Renal cortical epithelial cell (primary cell): ENCODE measurements at regions not wholly inside any gene's neighbourhood (a gene's known extent, or its start where the extent isn't known, plus 50 kb on each side); places are given as distances from the start of the nearest gene placed in this dataset.
"Not testable (repeated sequence)": the region's sequence is repeated elsewhere in the genome, so short reads cannot be mapped to it uniquely, and the experiment has no call there.

Experiments used
- DNase-seq: peaks from one replicate; pipeline ENCODE4 v3.0.0-alpha.2; 2011; ENCODE audit warnings: low read depth

DNA sequence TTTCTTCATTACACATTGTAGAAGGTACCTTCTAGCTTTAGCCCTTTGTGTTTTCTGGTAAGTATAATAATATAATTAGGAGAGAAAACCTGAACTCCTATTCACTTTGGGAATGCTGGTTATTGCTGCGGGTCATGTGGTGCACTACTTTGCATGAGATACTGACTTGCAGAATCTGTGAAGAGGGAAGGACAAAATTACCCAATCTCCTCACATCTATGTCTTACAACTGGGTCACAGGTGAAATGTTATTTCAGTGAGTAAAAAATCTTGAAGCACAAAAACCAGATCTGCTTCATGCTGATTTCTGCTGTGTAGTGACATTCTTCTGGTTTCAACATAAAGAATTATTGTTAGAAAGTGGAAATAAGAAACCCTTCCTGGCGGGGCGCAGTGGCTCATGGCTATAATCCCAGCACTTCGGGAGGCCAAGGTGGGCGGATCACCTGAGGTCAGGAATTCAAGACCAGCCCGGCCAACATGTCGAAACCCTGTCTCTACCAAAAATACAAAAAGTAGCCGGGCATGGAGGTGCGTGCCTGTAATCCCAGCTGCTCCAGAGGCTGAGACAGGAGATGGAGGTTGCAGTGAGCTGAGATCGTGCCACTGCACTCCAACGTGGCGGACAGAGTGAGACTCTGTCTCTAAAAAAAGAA lies 211.0 kb upstream of the REG3G start:
- no peak for DNase-seq

DNA sequence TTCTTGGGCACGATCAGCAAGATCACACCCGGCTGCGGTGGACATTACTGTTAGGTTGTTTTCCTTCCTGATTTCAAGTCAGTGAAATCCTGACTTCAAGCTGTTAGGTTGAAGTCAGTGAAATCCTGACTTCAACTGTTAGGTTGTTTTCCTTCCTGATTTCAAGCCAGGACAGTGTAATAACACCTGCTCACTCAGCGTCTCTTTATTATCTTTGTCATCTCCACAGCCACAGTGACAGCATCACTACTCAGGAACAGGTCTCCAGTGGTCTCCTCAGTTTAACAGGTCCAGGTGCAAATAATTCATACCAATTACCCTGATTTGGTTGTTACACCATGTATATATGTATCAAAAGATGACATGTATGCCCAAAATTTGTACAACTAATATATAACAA lies 208.1 kb upstream of the REG3G start:
- DNase-seq, result no peak

DNA sequence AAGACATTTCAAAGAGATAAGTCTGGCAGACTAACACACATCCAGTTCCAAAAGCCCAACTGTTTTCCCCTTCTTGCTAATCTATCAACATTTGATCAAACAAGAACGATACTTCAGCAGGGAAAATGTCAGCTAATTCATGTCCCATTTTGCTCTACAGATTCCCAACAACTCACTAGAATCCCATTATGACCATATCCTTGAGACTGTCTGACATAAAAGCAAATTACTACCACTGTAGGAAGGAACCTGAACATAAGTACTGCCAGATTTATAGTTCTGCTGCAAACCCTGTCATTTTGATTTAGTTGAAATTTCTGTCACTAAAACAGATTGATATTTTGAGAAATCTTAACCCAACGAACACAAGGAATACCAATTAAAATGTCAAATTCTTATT lies 193.0 kb upstream of the REG3G start:
- no peak for DNase-seq

- no peak for DNase-seq
Measured at GRCh38 chr2:78839259-78839658, 186.2 kb upstream of the REG3G start.

DNA sequence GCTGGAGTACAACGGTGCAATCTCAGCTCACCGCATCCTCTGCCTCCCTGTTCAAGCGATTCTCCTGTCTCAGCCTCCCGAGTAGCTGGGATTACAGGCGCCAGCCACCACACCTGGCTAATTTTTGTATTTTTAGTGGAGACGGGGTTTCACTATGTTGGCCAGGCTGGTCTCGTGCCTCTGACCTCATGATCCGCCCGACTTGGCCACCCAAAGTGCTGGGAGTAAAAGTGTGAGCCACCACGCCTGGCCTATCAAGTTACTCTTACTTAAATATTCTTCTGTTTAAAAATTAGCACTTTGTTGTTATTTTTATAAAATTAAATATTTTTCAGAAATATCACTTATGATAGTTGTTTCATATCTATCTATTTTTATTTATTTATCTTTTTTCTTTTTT lies 185.2 kb upstream of the REG3G start:
- not testable (repeated sequence) for DNase-seq

- no peak for DNase-seq
Measured at GRCh38 chr2:78845664-78846185, 179.8 kb upstream of the REG3G start.

DNA sequence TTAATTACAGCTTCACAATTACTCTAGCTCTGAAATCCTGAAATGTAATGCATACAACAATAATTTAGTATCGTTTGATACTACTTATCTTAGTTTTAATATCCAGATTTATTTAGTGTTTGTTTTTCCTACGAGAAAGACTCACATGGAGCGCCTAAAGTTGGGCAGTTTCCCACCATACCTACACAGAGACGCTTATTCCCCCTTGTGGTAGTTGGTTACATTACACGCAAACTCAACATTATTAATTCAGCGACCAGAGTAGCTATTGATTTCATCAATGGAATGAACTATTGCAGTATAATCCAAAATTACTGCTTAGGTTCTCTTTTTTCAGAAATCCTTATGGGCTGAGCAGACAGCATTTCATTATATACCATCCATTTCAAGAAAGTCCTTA lies 164.0 kb upstream of the REG3G start:
- DNase-seq, result no peak

GRCh38 chr2:78864205-78864604 lies 161.3 kb upstream of the REG3G start:
- DNase-seq, result no peak

DNA sequence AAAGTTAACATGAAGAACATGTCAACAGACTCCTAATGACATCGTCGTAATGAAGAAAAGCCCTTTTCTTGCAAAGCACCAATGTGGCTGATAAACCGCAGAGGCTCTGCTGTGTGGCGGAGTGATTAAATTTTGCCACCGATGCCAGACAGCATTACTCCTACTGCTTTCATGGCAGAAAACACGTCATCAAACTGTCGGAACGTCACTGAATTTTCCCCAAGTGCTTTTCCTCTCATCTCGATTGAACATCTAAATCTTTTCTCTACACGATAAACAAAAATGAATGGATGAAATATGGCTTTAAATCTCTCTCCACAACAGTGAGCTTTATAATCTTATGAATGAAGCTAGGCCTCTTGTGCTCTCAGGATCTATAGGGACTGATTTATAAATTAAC lies 159.8 kb upstream of the REG3G start:
- no peak for DNase-seq

- DNase-seq, result no peak
Measured at GRCh38 chr2:78870343-78870967, 155.0 kb upstream of the REG3G start.

- no peak for DNase-seq
Measured at GRCh38 chr2:78873526-78873925, 152.0 kb upstream of the REG3G start.

DNA sequence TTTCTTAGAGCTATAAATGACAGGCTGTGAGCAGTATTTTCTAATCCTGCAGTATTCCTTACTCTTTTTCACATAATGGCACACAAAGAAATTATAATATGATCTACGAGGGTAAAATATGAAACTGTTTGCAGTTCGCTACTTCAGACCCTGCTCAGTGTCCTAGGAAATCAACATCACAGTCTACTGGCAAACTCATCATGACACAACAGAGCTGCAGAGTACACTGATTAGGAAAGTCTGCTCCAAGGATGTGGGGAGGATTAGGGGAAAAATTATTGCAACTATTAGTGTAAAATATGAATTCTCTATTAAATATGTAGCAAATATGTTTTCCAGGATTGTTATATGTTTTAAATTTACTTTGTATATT lies 149.2 kb upstream of the REG3G start:
- DNase-seq, result no peak

DNA sequence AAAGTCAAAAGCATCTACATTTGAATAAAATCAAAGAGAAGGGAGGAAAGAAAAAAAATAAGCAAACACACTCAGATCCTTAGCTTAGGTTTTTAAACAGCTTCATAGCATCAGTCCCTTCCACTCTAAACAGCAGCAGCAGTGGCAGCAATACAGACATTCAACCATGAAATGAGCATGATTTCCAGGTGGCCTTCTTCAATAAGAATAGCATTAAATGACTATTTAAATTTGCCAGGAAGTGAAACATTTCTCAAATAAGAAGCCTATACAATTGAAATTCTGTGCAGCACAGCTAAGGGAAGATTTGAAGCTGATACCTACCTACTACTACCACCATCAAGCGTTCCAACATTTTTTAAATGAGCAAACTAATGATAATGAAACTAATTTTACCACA lies 138.1 kb upstream of the REG3G start:
- no peak for DNase-seq

DNA sequence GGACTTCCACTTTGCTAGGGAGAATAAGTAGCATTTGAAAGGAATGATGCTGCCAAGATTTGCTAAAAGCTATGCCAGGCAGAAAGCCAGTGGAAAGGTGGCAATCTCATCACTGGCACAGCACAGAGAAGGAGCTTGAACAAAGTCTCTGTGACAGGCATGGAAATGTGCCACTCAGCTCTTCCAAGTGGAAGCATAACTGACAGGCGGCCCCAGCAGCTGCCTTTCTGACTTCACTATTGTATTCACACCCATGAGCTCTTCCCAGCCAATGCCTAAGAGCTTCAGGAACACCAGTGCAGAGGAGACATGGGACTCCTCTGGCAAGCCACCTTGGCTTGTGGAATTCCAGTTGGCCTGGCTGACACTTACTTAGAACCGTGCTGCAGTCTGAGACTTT lies 134.6 kb upstream of the REG3G start:
- DNase-seq, result no peak

- no peak for DNase-seq
Measured at GRCh38 chr2:78892295-78892694, 133.2 kb upstream of the REG3G start.

- no peak for DNase-seq
Measured at GRCh38 chr2:78895022-78895421, 130.5 kb upstream of the REG3G start.

- DNase-seq, result no peak
Measured at GRCh38 chr2:78896536-78896935, 129.0 kb upstream of the REG3G start.

DNA sequence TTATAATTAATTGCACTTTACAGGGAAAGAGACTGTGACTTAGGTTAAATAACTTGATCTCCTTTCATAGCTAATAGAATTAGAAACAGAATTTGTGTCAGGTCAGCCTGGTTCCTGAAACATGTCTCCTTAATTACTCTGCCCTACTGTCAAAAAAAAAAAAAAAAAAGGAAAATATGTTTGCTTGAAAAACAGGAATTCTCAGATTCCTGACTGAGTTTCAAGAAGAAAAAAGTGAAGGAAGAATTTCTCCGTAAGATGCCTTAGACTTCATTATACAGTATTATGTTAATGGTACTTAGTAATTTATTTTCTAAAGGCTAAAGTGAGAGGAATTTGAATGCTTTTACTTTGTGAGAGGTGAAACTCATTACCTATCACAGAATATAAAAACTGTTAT lies 118.4 kb upstream of the REG3G start:
- DNase-seq, result no peak

GRCh38 chr2:78908973-78909372 lies 116.5 kb upstream of the REG3G start:
- no peak for DNase-seq

- no peak for DNase-seq
Measured at GRCh38 chr2:78910376-78910775, 115.1 kb upstream of the REG3G start.

DNA sequence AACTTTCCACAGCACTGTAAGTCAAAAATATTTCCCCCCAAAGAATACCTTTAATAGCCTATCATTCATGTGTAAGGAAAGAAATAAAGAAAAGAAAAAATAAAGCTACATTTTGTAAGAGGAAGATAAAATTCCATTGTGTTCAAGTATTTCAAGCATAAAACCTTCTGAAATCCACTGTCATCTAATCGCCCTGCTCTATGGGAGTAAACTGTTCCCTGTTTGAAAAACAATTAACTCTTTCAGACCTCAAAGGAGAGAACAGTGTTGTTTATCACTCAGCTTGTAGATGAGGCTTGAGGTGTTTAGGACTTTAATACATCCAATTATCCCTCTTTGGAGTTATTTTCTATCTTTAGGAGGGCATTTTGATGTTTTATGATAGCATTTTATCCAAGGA lies 112.2 kb upstream of the REG3G start:
- DNase-seq, result no peak

- no peak for DNase-seq
Measured at GRCh38 chr2:78925258-78925657, 100.2 kb upstream of the REG3G start.

DNA sequence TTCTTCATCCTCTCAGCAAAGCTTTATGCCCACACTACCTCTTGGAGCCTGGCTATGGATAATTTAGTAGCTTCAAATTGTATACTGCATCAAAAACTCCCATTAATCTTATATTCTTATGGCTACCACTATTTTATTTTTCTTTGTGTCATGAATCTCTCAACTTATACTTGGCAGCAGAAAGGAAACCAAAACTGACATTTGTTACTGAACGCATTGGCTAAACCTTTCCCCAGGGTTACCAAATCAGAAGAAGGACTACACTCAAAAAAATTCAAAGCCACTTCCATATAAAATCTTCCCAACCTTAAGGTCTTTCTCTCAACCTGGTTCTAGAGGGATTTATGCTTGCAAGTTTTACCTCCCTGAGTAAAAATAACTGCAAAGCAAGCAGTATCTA lies 97.0 kb upstream of the REG3G start:
- no peak for DNase-seq

- DNase-seq, result no peak
Measured at GRCh38 chr2:78940998-78941397, 84.5 kb upstream of the REG3G start.
